ENCODE measurements at regions not wholly inside any gene's neighbourhood (a gene's known extent, or its start where the extent isn't known, plus 50 kb on each side); places are given as distances from the start of the nearest gene placed in this dataset.

DNA sequence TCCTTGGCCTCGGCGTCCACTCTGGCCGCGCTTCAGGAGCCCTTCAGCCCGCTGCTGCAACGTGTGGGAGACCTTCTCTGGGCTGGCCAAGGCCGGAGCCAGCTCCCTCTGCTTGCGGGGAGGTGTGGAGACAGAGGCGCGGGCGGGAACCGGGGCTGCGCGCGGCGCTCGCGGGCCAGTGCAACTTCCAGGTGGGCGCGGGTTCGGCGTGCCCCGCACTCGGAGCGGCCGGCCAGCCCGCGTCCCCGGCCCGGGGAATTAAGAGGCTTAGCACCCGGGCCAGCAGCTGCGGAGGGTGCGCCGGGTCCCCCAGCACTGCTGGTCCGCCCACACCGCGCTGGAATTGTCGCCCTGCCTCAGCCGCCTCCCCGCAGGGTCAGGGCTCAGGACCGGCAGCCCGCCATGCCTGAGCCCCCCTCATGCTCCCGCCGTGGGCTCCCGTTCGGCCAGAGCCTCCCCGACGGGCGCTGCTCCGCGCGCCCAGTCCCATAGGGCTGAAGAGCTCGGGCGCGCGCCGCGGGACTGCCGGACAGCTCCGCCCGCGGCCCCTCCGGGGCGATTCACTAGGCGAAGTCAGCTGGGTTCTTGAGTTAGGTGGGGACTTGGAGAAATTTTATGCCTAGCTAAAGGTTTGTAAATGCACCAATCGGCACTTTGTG, 673.9 kb downstream of the SLC16A7 start:
- no peak for TF ChIP-seq CTCF (IDR thresholded peaks at IDR 0.05; ENCODE audit: insufficient read depth, missing control alignments)
- FAIRE-seq (no peak), DNase-seq (ENCODE audit: insufficient read length, low spot score) (no peak)

DNA sequence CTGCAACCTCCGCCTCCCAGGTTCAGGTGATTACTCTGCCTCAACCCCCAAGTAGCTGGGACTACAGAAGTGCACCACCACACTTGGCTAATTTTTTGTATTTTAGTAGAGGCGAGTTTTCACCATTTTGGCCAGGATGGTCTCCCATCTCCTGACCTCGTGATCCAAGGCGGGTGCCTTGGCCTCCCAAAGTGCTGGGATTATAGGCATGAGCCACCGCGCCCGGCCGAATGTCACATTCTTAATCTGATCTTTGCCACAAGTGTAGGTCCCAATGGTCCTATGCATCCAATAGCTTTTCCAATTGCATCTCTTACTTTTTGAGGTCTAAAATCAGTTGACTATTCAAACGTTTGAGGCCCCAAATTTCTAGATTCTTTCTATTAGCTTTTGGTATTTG, 676.0 kb downstream of the SLC16A7 start:
- no peak for DNase-seq (ENCODE audit: insufficient read length, low spot score)
- FAIRE-seq: no peak
- TF ChIP-seq CTCF (IDR thresholded peaks at IDR 0.05; ENCODE audit: insufficient read depth, missing control alignments): no peak

- TF ChIP-seq CTCF (IDR thresholded peaks at IDR 0.05; ENCODE audit: insufficient read depth, missing control alignments): no peak
- DNase-seq (ENCODE audit: insufficient read length, low spot score) (no peak), FAIRE-seq (no peak)
Measured at GRCh38 chr12:60278209-60278608, 682.4 kb downstream of the SLC16A7 start.

- DNase-seq (ENCODE audit: insufficient read length, low spot score) (no peak), FAIRE-seq (no peak)
- no peak for TF ChIP-seq CTCF (IDR thresholded peaks at IDR 0.05; ENCODE audit: insufficient read depth, missing control alignments)
Measured at GRCh38 chr12:60279221-60279620, 683.4 kb downstream of the SLC16A7 start.

- FAIRE-seq: no peak
- TF ChIP-seq CTCF (IDR thresholded peaks at IDR 0.05; ENCODE audit: insufficient read depth, missing control alignments): no peak
- DNase-seq (ENCODE audit: insufficient read length, low spot score): no peak
Measured at GRCh38 chr12:60281522-60281921, 685.7 kb downstream of the SLC16A7 start.

DNA sequence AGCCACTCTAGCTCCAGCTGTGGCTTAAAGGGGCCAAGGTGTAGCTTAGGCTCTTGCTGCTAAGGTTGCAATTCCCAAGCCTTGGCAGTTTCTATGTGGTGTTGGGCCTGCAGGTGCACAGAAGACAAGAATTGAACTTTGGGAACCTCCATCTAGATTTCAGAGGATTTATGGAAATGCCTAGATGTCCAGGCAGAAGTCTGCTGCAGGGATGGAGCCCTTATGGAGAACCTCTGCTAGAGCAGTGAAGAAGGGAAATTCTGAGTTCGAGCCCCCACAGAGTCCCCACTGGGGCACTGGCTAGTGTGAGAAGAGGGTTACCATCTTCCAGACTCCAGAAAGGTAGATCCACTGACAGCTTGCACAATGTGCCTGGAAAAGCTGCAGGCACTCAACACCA, 694.7 kb downstream of the SLC16A7 start:
- TF ChIP-seq CTCF (IDR thresholded peaks at IDR 0.05; ENCODE audit: insufficient read depth, missing control alignments): no peak
- no peak for FAIRE-seq
- no peak for DNase-seq (ENCODE audit: insufficient read length, low spot score)

- no peak for DNase-seq (ENCODE audit: insufficient read length, low spot score)
- TF ChIP-seq CTCF (IDR thresholded peaks at IDR 0.05; ENCODE audit: insufficient read depth, missing control alignments): no peak
- no peak for FAIRE-seq
Measured at GRCh38 chr12:60308366-60308991, 712.6 kb downstream of the SLC16A7 start.
